ENCODE measurements at regions not wholly inside any gene's neighbourhood (a gene's known extent, or its start where the extent isn't known, plus 50 kb on each side); places are given as distances from the start of the nearest gene placed in this dataset.

DNA sequence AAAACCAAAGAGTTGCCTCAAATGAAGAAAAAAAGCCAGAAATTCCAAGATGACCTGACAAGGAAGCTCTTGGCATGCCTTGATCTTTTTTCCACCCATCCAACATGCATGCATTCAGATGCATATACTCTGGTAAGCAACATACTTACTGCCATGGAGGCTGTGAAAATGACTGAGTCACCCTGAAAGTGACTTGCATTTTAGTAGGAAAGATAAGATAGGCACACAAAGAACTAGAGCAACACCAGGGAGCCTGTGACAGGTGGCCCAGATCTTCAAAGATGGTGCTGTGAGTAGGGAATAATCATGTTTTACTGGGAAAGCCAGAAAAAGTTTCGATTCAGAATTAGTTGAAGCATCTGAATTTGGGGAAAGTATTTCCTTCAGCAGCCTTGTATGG, 185.1 kb upstream of the SLCO3A1 start:
- no peak overlapping the region for H3K4me3 ChIP-seq (replicated peaks; ENCODE audit: low read depth, low read length)
- DNase-seq (ENCODE audit: extremely low read depth, low read depth), result no peak
- TF ChIP-seq, protein P1, sequence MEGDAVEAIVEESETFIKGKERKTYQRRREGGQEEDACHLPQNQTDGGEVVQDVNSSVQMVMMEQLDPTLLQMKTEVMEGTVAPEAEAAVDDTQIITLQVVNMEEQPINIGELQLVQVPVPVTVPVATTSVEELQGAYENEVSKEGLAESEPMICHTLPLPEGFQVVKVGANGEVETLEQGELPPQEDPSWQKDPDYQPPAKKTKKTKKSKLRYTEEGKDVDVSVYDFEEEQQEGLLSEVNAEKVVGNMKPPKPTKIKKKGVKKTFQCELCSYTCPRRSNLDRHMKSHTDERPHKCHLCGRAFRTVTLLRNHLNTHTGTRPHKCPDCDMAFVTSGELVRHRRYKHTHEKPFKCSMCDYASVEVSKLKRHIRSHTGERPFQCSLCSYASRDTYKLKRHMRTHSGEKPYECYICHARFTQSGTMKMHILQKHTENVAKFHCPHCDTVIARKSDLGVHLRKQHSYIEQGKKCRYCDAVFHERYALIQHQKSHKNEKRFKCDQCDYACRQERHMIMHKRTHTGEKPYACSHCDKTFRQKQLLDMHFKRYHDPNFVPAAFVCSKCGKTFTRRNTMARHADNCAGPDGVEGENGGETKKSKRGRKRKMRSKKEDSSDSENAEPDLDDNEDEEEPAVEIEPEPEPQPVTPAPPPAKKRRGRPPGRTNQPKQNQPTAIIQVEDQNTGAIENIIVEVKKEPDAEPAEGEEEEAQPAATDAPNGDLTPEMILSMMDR (IDR thresholded peaks at IDR 0.05; ENCODE audit: low read depth, low read length, missing control alignments), result no peak

- TF ChIP-seq, protein P1 (IDR thresholded peaks at IDR 0.05; ENCODE audit: low read depth, low read length, missing control alignments), result no peak
- no peak overlapping the region for H3K4me3 ChIP-seq (replicated peaks; ENCODE audit: low read depth, low read length)
- DNase-seq (ENCODE audit: extremely low read depth, low read depth), result no peak
Observed at GRCh38 chr15:91670108-91670507, 183.4 kb upstream of the SLCO3A1 start.

GRCh38 chr15:91678003-91678402, 175.5 kb upstream of the SLCO3A1 start:
- TF ChIP-seq, protein P1 (IDR thresholded peaks at IDR 0.05; ENCODE audit: low read depth, low read length, missing control alignments), result no peak
- DNase-seq (ENCODE audit: extremely low read depth, low read depth), result no peak
- H3K4me3 ChIP-seq (replicated peaks; ENCODE audit: low read depth, low read length), result no peak overlapping the region

DNA sequence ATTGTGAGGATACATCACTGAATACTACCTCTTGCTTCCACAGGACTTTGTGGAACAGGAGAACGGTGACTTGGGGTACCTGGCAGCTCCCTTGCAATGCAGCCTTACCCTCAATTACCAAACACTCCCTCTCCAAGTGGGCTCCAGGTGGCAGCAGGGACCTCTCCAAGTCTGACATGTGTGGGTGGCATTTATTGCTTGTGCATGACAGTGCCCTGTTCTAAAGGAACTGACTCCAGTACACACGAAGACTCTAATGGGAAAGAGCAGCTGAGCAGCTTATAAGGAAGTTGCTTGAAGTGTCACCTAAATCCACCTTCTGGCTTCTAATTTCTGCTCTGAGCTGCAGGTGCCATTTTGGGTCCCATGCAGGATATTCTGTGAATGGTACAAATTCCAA, 174.1 kb upstream of the SLCO3A1 start:
- no peak overlapping the region for H3K4me3 ChIP-seq (replicated peaks; ENCODE audit: low read depth, low read length)
- TF ChIP-seq, protein P1 (IDR thresholded peaks at IDR 0.05; ENCODE audit: low read depth, low read length, missing control alignments), result no peak
- no peak for DNase-seq (ENCODE audit: extremely low read depth, low read depth)

- DNase-seq (ENCODE audit: extremely low read depth, low read depth), result no peak
- H3K4me3 ChIP-seq (replicated peaks; ENCODE audit: low read depth, low read length), result no peak overlapping the region
- TF ChIP-seq, protein P1 (IDR thresholded peaks at IDR 0.05; ENCODE audit: low read depth, low read length, missing control alignments), result no peak
Observed at GRCh38 chr15:91685436-91685835, 168.1 kb upstream of the SLCO3A1 start.

DNA sequence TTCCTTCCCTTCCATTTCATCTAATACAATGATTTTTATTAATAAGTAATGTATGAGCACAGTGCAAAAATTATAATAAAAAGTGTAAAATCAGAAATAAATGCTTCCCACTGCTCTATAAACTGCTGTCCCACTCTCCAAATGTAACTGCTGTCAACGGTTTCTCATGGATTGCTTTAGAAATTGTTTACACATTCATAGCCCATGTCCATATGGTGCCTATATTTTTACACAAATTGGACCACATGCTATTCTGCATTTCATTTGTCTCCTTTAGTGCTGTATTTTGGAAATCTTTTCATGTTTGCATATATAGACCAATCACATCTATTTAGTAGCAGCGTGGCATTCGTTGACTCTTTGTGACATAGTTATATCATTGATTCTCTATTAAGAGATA, 164.7 kb upstream of the SLCO3A1 start:
- TF ChIP-seq, protein P1 (IDR thresholded peaks at IDR 0.05; ENCODE audit: low read depth, low read length, missing control alignments), result no peak
- DNase-seq (ENCODE audit: extremely low read depth, low read depth), result no peak
- H3K4me3 ChIP-seq (replicated peaks; ENCODE audit: low read depth, low read length), result no peak overlapping the region

- no peak for DNase-seq (ENCODE audit: extremely low read depth, low read depth)
- TF ChIP-seq, protein P1 (IDR thresholded peaks at IDR 0.05; ENCODE audit: low read depth, low read length, missing control alignments), result no peak
- H3K4me3 ChIP-seq (replicated peaks; ENCODE audit: low read depth, low read length), result no peak overlapping the region
Observed at GRCh38 chr15:91689377-91689776, 164.1 kb upstream of the SLCO3A1 start.
